Lung (tissue), 11 donors: ENCODE measurements at regions not wholly inside any gene's neighbourhood (a gene's known extent, or its start where the extent isn't known, plus 50 kb on each side); places are given as distances from the start of the nearest gene placed in this dataset.
"Not testable (repeated sequence)": the region's sequence is repeated elsewhere in the genome, so short reads cannot be mapped to it uniquely, and the experiment has no call there.

Experiments
- ATAC-seq: fragments of 200-7000 bp; cut with Tn5 transposase; one replicate; pipeline ENCODE4 v1.9.1; 2020; ENCODE audit warnings: moderate number of reproducible peaks; ENCODE audit not compliant: insufficient read depth, low FRiP score
- DNase-seq, 3 donors: peaks; one replicate each; pipeline ENCODE4 v3.0.0-alpha.2; 2013 to 2017
- H3K27ac ChIP-seq, 2 donors: one replicate each; pipeline ENCODE4 v1.5.1; 2013; ENCODE audit warnings: mild to moderate bottlenecking in 2 of 2, moderate library complexity in 2 of 2, control low read depth in 1 of 2, inconsistent platforms in 1 of 2, low read depth in 1 of 2, low read length in 1 of 2
- H3K27me3 ChIP-seq, 3 donors: one replicate each; pipeline ENCODE4 v1.5.1; 2013; ENCODE audit warnings: low read length in 2 of 3; ENCODE audit not compliant: control insufficient read depth in 3 of 3, insufficient read depth in 3 of 3
- H3K36me3 ChIP-seq, 4 donors: one replicate each; pipeline ENCODE4 v1.5.1; 2013; ENCODE audit warnings: low read length in 4 of 4, mild to moderate bottlenecking in 1 of 4, moderate library complexity in 1 of 4; ENCODE audit not compliant: control insufficient read depth in 4 of 4, insufficient read depth in 4 of 4
- H3K4me1 ChIP-seq, 5 donors: one replicate each; pipeline ENCODE4 v1.5.1; 2013; ENCODE audit warnings: low read length in 5 of 5, mild to moderate bottlenecking in 2 of 5, moderate library complexity in 1 of 5; ENCODE audit not compliant: control insufficient read depth in 5 of 5, insufficient read depth in 5 of 5
- H3K4me3 ChIP-seq: one replicate; pipeline ENCODE4 v1.5.1; 2013; ENCODE audit warnings: mild to moderate bottlenecking, control low read depth, moderate library complexity
- H3K9ac ChIP-seq, 2 donors: one replicate each; pipeline ENCODE4 v1.5.1; 2013; ENCODE audit warnings: low read length in 2 of 2, control low read depth in 1 of 2; ENCODE audit not compliant: insufficient read depth in 1 of 2
- H3K9me3 ChIP-seq, 4 donors: one replicate each; pipeline ENCODE4 v1.5.1; 2013; ENCODE audit warnings: low read length in 3 of 4, mild to moderate bottlenecking in 1 of 4, moderate library complexity in 1 of 4; ENCODE audit not compliant: control insufficient read depth in 4 of 4, insufficient read depth in 3 of 4
- whole genome bisulfite sequencing, 2 donors: extraction: QIAGEN DNeasy Blood & Tissue Kit; methylation state at CpG; one replicate each; pipeline ENCODE4 v1.1.7; 2013; 5-methylcytosine and 5-hydroxymethylcytosine counted together
- TF ChIP-seq, protein P1 (sequence below): IDR thresholded peaks from 2 replicates; pipeline ENCODE4 v1.5.1; 2012; ENCODE audit warnings: mild to moderate bottlenecking; ENCODE audit errors: control extremely low read depth, extremely low read depth
- donor health status: control.
- donor health status: control.
- donor health status: Bipolar disorder and iron deficiency.
- donor health status: healthy.
- donor health status: DM: yes; HTN: yes; CAD: no.

DNA sequence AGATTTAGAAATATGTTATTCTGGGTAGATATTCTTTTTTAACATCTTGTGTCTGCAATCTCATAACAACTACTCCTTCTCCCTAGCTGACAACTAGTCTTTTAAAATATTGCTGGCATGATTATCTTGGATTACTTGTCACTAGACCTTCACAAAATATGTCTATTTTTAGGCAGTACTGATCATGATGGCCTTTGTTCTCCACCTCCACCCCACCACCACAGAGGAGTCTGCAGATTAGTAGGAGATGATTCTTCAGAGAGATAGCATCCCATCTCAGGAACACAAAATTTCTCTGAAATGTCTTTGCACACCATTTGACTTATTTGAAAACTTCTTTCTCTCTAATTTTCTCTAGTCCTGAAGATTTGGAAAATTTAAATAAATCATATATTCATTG, 338.1 kb upstream of the SPHKAP start:
- no peak for DNase-seq
- TF ChIP-seq, protein P1, sequence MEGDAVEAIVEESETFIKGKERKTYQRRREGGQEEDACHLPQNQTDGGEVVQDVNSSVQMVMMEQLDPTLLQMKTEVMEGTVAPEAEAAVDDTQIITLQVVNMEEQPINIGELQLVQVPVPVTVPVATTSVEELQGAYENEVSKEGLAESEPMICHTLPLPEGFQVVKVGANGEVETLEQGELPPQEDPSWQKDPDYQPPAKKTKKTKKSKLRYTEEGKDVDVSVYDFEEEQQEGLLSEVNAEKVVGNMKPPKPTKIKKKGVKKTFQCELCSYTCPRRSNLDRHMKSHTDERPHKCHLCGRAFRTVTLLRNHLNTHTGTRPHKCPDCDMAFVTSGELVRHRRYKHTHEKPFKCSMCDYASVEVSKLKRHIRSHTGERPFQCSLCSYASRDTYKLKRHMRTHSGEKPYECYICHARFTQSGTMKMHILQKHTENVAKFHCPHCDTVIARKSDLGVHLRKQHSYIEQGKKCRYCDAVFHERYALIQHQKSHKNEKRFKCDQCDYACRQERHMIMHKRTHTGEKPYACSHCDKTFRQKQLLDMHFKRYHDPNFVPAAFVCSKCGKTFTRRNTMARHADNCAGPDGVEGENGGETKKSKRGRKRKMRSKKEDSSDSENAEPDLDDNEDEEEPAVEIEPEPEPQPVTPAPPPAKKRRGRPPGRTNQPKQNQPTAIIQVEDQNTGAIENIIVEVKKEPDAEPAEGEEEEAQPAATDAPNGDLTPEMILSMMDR: no peak
- no peaks in the 10 kb centered on the region for H3K27me3 ChIP-seq
- H3K36me3 ChIP-seq: no peaks in the 10 kb centered on the region
- H3K9ac ChIP-seq: no peak overlapping the region
- no peak overlapping the region for H3K27ac ChIP-seq
- H3K4me1 ChIP-seq: no peaks in the 10 kb centered on the region
- no peak overlapping the region for H3K4me3 ChIP-seq
- no peaks in the 10 kb centered on the region for H3K9me3 ChIP-seq
- no peak for ATAC-seq

GRCh38 chr2:228516019-228516418, 334.5 kb upstream of the SPHKAP start:
- H3K9me3 ChIP-seq: no peaks in the 10 kb centered on the region
- H3K4me1 ChIP-seq: no peaks in the 10 kb centered on the region
- ATAC-seq: no peak
- H3K27ac ChIP-seq: no peak overlapping the region
- H3K36me3 ChIP-seq: no peaks in the 10 kb centered on the region
- WGBS, 2 donors: 70 to 74% methylated on average over 1 of the region's 1 CpG
- no peak overlapping the region for H3K9ac ChIP-seq
- TF ChIP-seq, protein P1: no peak
- DNase-seq: no peak
- no peak overlapping the region for H3K4me3 ChIP-seq
- no peaks in the 10 kb centered on the region for H3K27me3 ChIP-seq

- not testable (repeated sequence) for H3K4me1 ChIP-seq, H3K27ac ChIP-seq, ATAC-seq, H3K36me3 ChIP-seq, H3K27me3 ChIP-seq, H3K9me3 ChIP-seq, H3K9ac ChIP-seq, H3K4me3 ChIP-seq, DNase-seq
- 85 to 91% methylated on average over 4 of the region's 4 CpGs for WGBS, 2 donors
Observed at GRCh38 chr2:228513480-228513879, 332.0 kb upstream of the SPHKAP start.

DNA sequence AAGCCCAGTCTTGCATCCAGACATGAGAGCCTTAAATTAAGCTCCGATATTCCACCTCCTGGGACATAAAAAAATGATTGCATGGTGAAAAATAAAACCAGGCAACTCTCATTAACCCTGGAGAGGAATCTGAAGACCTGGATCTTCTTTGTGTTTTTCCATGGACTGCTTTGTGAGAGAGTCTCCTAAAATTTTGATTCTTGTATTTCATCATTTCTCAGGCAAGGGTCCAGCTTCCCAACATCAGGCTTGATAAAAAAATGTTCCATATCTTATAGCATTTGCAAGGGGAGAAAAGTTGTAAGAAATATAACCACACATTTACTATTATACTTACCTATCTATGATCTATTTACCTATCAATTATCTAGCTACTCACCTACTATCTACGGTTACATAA, 327.5 kb upstream of the SPHKAP start:
- Histone ChIP-seq H3K36me3 (no peaks in the 10 kb centered on the region), H3K4me3 (no peak overlapping the region), H3K9ac (no peak overlapping the region), H3K27me3 (no peaks in the 10 kb centered on the region), H3K4me1 (peaks cover 0 to 13% (median 0%) of the 10 kb centered on the region in 5 donors), H3K27ac (no peak overlapping the region), H3K9me3 (no peaks in the 10 kb centered on the region)
- DNase-seq: peak in 2 of 3 donors; percentile 12 to 61
- TF ChIP-seq, protein P1: no peak
- WGBS, 2 donors: 58 to 65% methylated on average over 2 of the region's 2 CpGs
- ATAC-seq: no peak
